GM19468 (cell line): ENCODE measurements at regions not wholly inside any gene's neighbourhood (a gene's known extent, or its start where the extent isn't known, plus 50 kb on each side); places are given as distances from the start of the nearest gene placed in this dataset.
"Not testable (repeated sequence)": the region's sequence is repeated elsewhere in the genome, so short reads cannot be mapped to it uniquely, and the experiment has no call there.

Experiments used
- ATAC-seq: cut with Tn5 transposase; IDR thresholded peaks from one replicate; pipeline ENCODE4 v1.9.1; 2021; ENCODE audit warnings: mild to moderate bottlenecking, moderate library complexity, moderate number of reproducible peaks; ENCODE audit not compliant: unreplicated experiment; ENCODE audit errors: extremely low read depth

- ATAC-seq = no peak
These were observed 1269.3 kb upstream of the CNTN5 start for GRCh38 chr11:97751405-97751804.

- no peak for ATAC-seq
These were observed 1268.8 kb upstream of the CNTN5 start for GRCh38 chr11:97751952-97752351.

- ATAC-seq = no peak
These were observed 1265.8 kb upstream of the CNTN5 start for GRCh38 chr11:97754976-97755375.

GRCh38 chr11:97756571-97757335, 1264.0 kb upstream of the CNTN5 start:
- ATAC-seq = no peak

- no peak for ATAC-seq
These were observed 1259.6 kb upstream of the CNTN5 start for GRCh38 chr11:97761175-97761574.

- no peak for ATAC-seq
These were observed 1256.6 kb upstream of the CNTN5 start for GRCh38 chr11:97764193-97764592.

GRCh38 chr11:97764605-97765004, 1256.1 kb upstream of the CNTN5 start:
- ATAC-seq = no peak

GRCh38 chr11:97770570-97770969, 1250.2 kb upstream of the CNTN5 start:
- no peak for ATAC-seq

- ATAC-seq = no peak
These were observed 1248.0 kb upstream of the CNTN5 start for GRCh38 chr11:97772705-97773104.

- not testable (repeated sequence) for ATAC-seq
These were observed 1236.4 kb upstream of the CNTN5 start for GRCh38 chr11:97784388-97784787.

- ATAC-seq = no peak
These were observed 1233.8 kb upstream of the CNTN5 start for GRCh38 chr11:97786961-97787360.

GRCh38 chr11:97794876-97795275, 1225.9 kb upstream of the CNTN5 start:
- ATAC-seq = no peak

- ATAC-seq = no peak
These were observed 1219.9 kb upstream of the CNTN5 start for GRCh38 chr11:97800891-97801290.

GRCh38 chr11:97814325-97814959, 1206.3 kb upstream of the CNTN5 start:
- ATAC-seq = no peak

- no peak for ATAC-seq
These were observed 1205.1 kb upstream of the CNTN5 start for GRCh38 chr11:97815667-97816066.

- ATAC-seq = no peak
These were observed 1188.3 kb upstream of the CNTN5 start for GRCh38 chr11:97832451-97832850.

- ATAC-seq = no peak
These were observed 1187.3 kb upstream of the CNTN5 start for GRCh38 chr11:97833412-97833811.

- ATAC-seq = no peak
These were observed 1176.7 kb upstream of the CNTN5 start for GRCh38 chr11:97844016-97844415.

- ATAC-seq = no peak
These were observed 1173.0 kb upstream of the CNTN5 start for GRCh38 chr11:97847730-97848129.

- no peak for ATAC-seq
These were observed 1170.0 kb upstream of the CNTN5 start for GRCh38 chr11:97850701-97851100.

- ATAC-seq = no peak
These were observed 1166.4 kb upstream of the CNTN5 start for GRCh38 chr11:97854357-97854756.

- ATAC-seq = no peak
These were observed 1165.9 kb upstream of the CNTN5 start for GRCh38 chr11:97854877-97855276.
